Trophoblast cell (in vitro differentiated cells and primary cell): ENCODE measurements at regions not wholly inside any gene's neighbourhood (a gene's known extent, or its start where the extent isn't known, plus 50 kb on each side); places are given as distances from the start of the nearest gene placed in this dataset.

Source experiments
- DNase-seq, 2 donors: peaks; one replicate each; pipeline ENCODE4 v3.0.0-alpha.2; 2016
- H2AFZ ChIP-seq: 2 replicates; pipeline ENCODE4 v1.6.1; 2013; ENCODE audit warnings: low read length, moderate library complexity, mild to moderate bottlenecking; ENCODE audit not compliant: insufficient read depth, poor library complexity
- H2AK5ac ChIP-seq: 2 replicates; pipeline ENCODE4 v1.6.1; 2013; ENCODE audit warnings: mild to moderate bottlenecking, low read length
- H2BK120ac ChIP-seq: 2 replicates; pipeline ENCODE4 v1.6.1; 2013; ENCODE audit warnings: low read length, mild to moderate bottlenecking, moderate library complexity; ENCODE audit not compliant: insufficient read depth, poor library complexity
- H2BK12ac ChIP-seq: 2 replicates; pipeline ENCODE4 v1.6.1; 2013; ENCODE audit warnings: mild to moderate bottlenecking, low read length, moderate library complexity
- H2BK5ac ChIP-seq: 2 replicates; pipeline ENCODE4 v1.6.1; 2013; ENCODE audit warnings: low read length, low read depth, moderate library complexity, mild to moderate bottlenecking; ENCODE audit not compliant: poor library complexity
- H3K14ac ChIP-seq: 2 replicates; pipeline ENCODE4 v1.6.1; 2013; ENCODE audit warnings: mild to moderate bottlenecking, low read length
- H3K18ac ChIP-seq: 2 replicates; pipeline ENCODE4 v1.6.1; 2013; ENCODE audit warnings: mild to moderate bottlenecking, low read length
- H3K23ac ChIP-seq: 2 replicates; pipeline ENCODE4 v1.6.1; 2013; ENCODE audit warnings: low read length
- H3K27ac ChIP-seq: 2 replicates; pipeline ENCODE4 v1.5.1; 2013; ENCODE audit warnings: low read depth, mild to moderate bottlenecking, inconsistent platforms, low read length, moderate library complexity
- H3K27me3 ChIP-seq: 2 replicates; pipeline ENCODE4 v1.6.1; 2013; ENCODE audit warnings: inconsistent platforms, mild to moderate bottlenecking, low read length, moderate library complexity; ENCODE audit not compliant: insufficient read depth
- H3K36me3 ChIP-seq, 2 experiments: 1 replicate in 1 of 2; 2 replicates in 1 of 2; pipeline ENCODE4 v1.6.1; 2013; ENCODE audit warnings: low read length in 2 of 2, mild to moderate bottlenecking in 2 of 2, moderate library complexity in 1 of 2; ENCODE audit not compliant: insufficient read depth in 2 of 2, control insufficient read depth in 1 of 2
- H3K4ac ChIP-seq: 2 replicates; pipeline ENCODE4 v1.6.1; 2013; ENCODE audit warnings: low read depth, mild to moderate bottlenecking, low read length, moderate library complexity
- H3K4me1 ChIP-seq, 2 experiments: 1 replicate in 1 of 2; 2 replicates in 1 of 2; pipeline ENCODE4 v1.6.1; 2013; ENCODE audit warnings: low read length in 2 of 2, mild to moderate bottlenecking in 2 of 2, moderate library complexity in 1 of 2; ENCODE audit not compliant: insufficient read depth in 2 of 2, control insufficient read depth in 1 of 2
- H3K4me2 ChIP-seq: 2 replicates; pipeline ENCODE4 v1.6.1; 2013; ENCODE audit warnings: inconsistent platforms, mild to moderate bottlenecking, low read length, moderate library complexity
- H3K4me3 ChIP-seq: 2 replicates; pipeline ENCODE4 v1.5.1; 2013; ENCODE audit warnings: mild to moderate bottlenecking, low read depth, low read length, inconsistent platforms
- H3K79me1 ChIP-seq: one replicate; pipeline ENCODE4 v1.6.1; 2013; ENCODE audit warnings: low read length
- H3K79me2 ChIP-seq: 2 replicates; pipeline ENCODE4 v1.6.1; 2013; ENCODE audit warnings: low read length, mild to moderate bottlenecking; ENCODE audit not compliant: control insufficient read depth, insufficient read depth, poor library complexity
- H3K9ac ChIP-seq: 2 replicates; pipeline ENCODE4 v1.6.1; 2013; ENCODE audit warnings: mild to moderate bottlenecking, low read length
- H3K9me3 ChIP-seq: 2 replicates; pipeline ENCODE4 v1.6.1; 2013; ENCODE audit warnings: low read depth, mild to moderate bottlenecking, control low read depth, inconsistent platforms, low read length; ENCODE audit not compliant: insufficient read depth
- H4K12ac ChIP-seq: 2 replicates; pipeline ENCODE4 v1.6.1; 2013; ENCODE audit warnings: low read depth, mild to moderate bottlenecking, low read length, moderate library complexity
- H4K8ac ChIP-seq: 2 replicates; pipeline ENCODE4 v1.6.1; 2013; ENCODE audit warnings: low read depth, mild to moderate bottlenecking, low read length, moderate library complexity
- H4K91ac ChIP-seq: one replicate; pipeline ENCODE4 v1.6.1; 2013; ENCODE audit warnings: low read depth, mild to moderate bottlenecking, low read length, moderate library complexity
- WGBS: extraction: QIAGEN DNeasy Blood & Tissue Kit; methylation state at CpG from one replicate; pipeline ENCODE4 v1.1.7; 2013; ENCODE audit warnings: missing lambda C conversion rate; ENCODE audit not compliant: insufficient read length, insufficient coverage; ENCODE audit errors: extremely low coverage; 5-methylcytosine and 5-hydroxymethylcytosine counted together

DNA sequence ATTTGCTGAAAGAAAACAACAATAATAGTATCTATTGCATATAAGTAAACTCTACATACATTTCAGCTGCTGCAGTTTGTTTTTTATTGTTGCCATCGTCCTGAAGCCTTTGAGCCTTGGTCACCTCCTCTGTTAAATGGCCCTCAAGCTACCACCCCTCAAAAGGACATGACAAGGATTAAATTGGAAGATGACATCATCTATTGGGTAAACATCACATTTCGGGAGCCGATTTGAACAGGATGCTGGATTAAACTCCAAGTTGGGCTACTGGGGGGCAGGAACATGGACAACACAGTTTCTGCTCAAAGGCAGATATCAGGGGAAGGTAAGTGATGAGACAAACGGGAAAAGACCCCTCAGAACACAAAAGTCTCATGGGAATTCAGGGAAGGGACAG, 92.3 kb upstream of the ATP2B2 start:
- no peak overlapping the region for H2AFZ ChIP-seq
- no peaks in the 10 kb centered on the region for H3K79me1 ChIP-seq
- peaks cover 5% of the 10 kb centered on the region for H3K9me3 ChIP-seq
- H2AK5ac ChIP-seq, result no peak overlapping the region
- H3K4me1 ChIP-seq, result no peaks in the 10 kb centered on the region
- no CpG with 5 or more reads among the region's 4 CpGs for WGBS
- H3K9ac ChIP-seq, result no peak overlapping the region
- H3K4ac ChIP-seq, result no peak overlapping the region
- H2BK120ac ChIP-seq, result no peak overlapping the region
- H2BK5ac ChIP-seq, result no peak overlapping the region
- no peak overlapping the region for H3K4me2 ChIP-seq
- no peak overlapping the region for H3K14ac ChIP-seq
- no peak overlapping the region for H3K18ac ChIP-seq
- no peaks in the 10 kb centered on the region for H3K36me3 ChIP-seq
- H3K27ac ChIP-seq, result no peak overlapping the region
- no peak overlapping the region for H3K23ac ChIP-seq
- no peak overlapping the region for H4K8ac ChIP-seq
- no peak overlapping the region for H3K4me3 ChIP-seq
- H3K79me2 ChIP-seq, result no peaks in the 10 kb centered on the region
- no peak overlapping the region for H4K91ac ChIP-seq
- H2BK12ac ChIP-seq, result no peak overlapping the region
- no peaks in the 10 kb centered on the region for H3K27me3 ChIP-seq
- H4K12ac ChIP-seq, result no peak overlapping the region
- DNase-seq, result no peak

GRCh38 chr3:10599017-10599416, 93.6 kb upstream of the ATP2B2 start:
- Histone ChIP-seq H2AFZ (no peak overlapping the region), H3K4me3 (no peak overlapping the region), H3K4me1 (no peaks in the 10 kb centered on the region), H3K27me3 (no peaks in the 10 kb centered on the region), H4K8ac (no peak overlapping the region), H3K4ac (no peak overlapping the region), H3K36me3 (no peaks in the 10 kb centered on the region), H3K27ac (no peak overlapping the region), H2BK12ac (no peak overlapping the region), H4K91ac (no peak overlapping the region), H2BK5ac (no peak overlapping the region), H2AK5ac (no peak overlapping the region), H3K4me2 (no peak overlapping the region), H3K23ac (no peak overlapping the region), H4K12ac (no peak overlapping the region), H3K14ac (no peak overlapping the region), H2BK120ac (no peak overlapping the region), H3K18ac (no peak overlapping the region), H3K79me1 (no peaks in the 10 kb centered on the region), H3K9me3 (peaks cover 5% of the 10 kb centered on the region), H3K9ac (no peak overlapping the region), H3K79me2 (no peaks in the 10 kb centered on the region)
- no peak for DNase-seq
- whole genome bisulfite sequencing, result no CpG with 5 or more reads among the region's 6 CpGs

DNA sequence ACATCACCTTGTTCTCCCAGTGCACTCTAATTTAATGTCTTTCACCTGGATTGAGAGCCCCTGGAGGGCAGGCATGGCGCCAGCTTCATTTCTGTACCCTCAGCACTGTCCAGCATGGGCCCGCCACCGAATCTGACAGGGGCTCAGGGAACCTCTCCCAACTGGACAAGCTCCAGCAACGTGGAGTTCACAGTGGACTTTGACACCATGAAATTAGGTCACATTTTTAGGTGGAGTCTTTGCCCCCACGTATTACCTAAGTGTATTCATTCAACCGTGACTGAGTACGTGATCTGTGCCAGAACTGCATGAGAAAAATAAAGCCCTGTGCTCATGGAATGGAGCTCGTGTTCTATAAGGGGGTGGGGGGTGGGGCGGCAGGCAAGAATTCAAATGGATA, 94.1 kb upstream of the ATP2B2 start:
- WGBS, result no CpG with 5 or more reads among the region's 9 CpGs
- H3K9me3 ChIP-seq, result peaks cover 5% of the 10 kb centered on the region
- no peak overlapping the region for H2BK12ac ChIP-seq
- no peaks in the 10 kb centered on the region for H3K4me1 ChIP-seq
- no peaks in the 10 kb centered on the region for H3K36me3 ChIP-seq
- H3K9ac ChIP-seq, result no peak overlapping the region
- H3K27me3 ChIP-seq, result no peaks in the 10 kb centered on the region
- H3K4ac ChIP-seq, result no peak overlapping the region
- no peak overlapping the region for H2AK5ac ChIP-seq
- H2BK120ac ChIP-seq, result no peak overlapping the region
- no peak overlapping the region for H3K27ac ChIP-seq
- no peak overlapping the region for H4K12ac ChIP-seq
- H3K14ac ChIP-seq, result no peak overlapping the region
- H3K23ac ChIP-seq, result no peak overlapping the region
- H3K4me2 ChIP-seq, result no peak overlapping the region
- H2AFZ ChIP-seq, result no peak overlapping the region
- no peak overlapping the region for H2BK5ac ChIP-seq
- no peak overlapping the region for H4K8ac ChIP-seq
- H3K79me2 ChIP-seq, result no peaks in the 10 kb centered on the region
- H3K18ac ChIP-seq, result no peak overlapping the region
- no peak overlapping the region for H4K91ac ChIP-seq
- H3K79me1 ChIP-seq, result no peaks in the 10 kb centered on the region
- DNase-seq, result no peak
- H3K4me3 ChIP-seq, result no peak overlapping the region

DNA sequence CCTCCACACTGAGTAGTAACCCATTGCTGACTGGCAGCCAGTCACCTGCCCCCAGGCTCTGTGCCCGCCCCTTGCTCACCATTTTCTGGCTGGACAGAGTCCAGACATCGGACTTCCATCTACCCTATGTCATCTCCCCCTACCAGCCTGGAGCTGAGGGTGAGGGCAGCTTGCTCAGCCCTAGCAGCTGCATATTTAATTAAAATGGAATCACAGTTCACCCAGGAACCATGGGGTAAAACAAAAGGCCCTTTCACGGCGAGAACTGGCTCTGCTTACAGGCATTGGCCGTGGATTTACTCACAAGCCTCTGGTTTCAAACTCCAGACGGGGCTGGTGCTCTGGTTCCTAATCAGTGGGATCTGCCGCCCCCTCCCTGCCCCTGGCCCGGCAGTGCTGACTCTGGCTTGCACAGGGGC, 94.9 kb upstream of the ATP2B2 start:
- Histone ChIP-seq H3K27me3 (no peaks in the 10 kb centered on the region), H3K27ac (no peak overlapping the region), H4K8ac (no peak overlapping the region), H2BK120ac (no peak overlapping the region), H4K91ac (no peak overlapping the region), H2BK5ac (no peak overlapping the region), H3K79me1 (no peaks in the 10 kb centered on the region), H3K4me3 (no peak overlapping the region), H4K12ac (no peak overlapping the region), H2BK12ac (no peak overlapping the region), H2AFZ (no peak overlapping the region), H3K4me2 (no peak overlapping the region), H3K9me3 (peaks cover 5% of the 10 kb centered on the region), H3K18ac (no peak overlapping the region), H3K23ac (no peak overlapping the region), H3K14ac (no peak overlapping the region), H3K4me1 (no peaks in the 10 kb centered on the region), H3K9ac (no peak overlapping the region), H3K79me2 (no peaks in the 10 kb centered on the region), H3K4ac (no peak overlapping the region), H2AK5ac (no peak overlapping the region), H3K36me3 (no peaks in the 10 kb centered on the region)
- no CpG with 5 or more reads among the region's 8 CpGs for WGBS
- DNase-seq, result no peak
